Heart left ventricle (tissue), 13 donors: ENCODE measurements at regions not wholly inside any gene's neighbourhood (a gene's known extent, or its start where the extent isn't known, plus 50 kb on each side); places are given as distances from the start of the nearest gene placed in this dataset.

Experiments used
- POLR2A ChIP-seq, 2 donors: fragments of 450-650 bp; IDR thresholded peaks; one replicate each; pipeline ENCODE4 v1.6.1; 2017; ENCODE audit warnings: antibody characterized with exemption in 2 of 2, mild to moderate bottlenecking in 2 of 2, moderate library complexity in 2 of 2
- TF ChIP-seq, protein P1 (sequence below), 12 donors: fragments of 200-600 bp; sonication (generic) in 4 of 12; IDR thresholded peaks; one replicate each; pipeline versions ENCODE4 v1.5.0 to v1.8.0; 2018 to 2022; ENCODE audit warnings: antibody characterized with exemption in 12 of 12, mild to moderate bottlenecking in 5 of 12
- donor health status: ischemic (EF 13 %, LVEDD 7.1; RV severe dilation, severe dysfunction).
- donor health status: DM: no; HTN: yes; CAD: no.
- donor health status: DM: no; HTN: no; CAD: no.
- donor health status: ischemic (EF 25% LVEDD 6.9; RV normal size, moderate dysfunction).
- donor health status: ischemic (EF 25% LVEDD 5.7; RV mildly dilated, moderate dysfunction).
- donor health status: ischemic (EF 35%, LVEDD 5.7; RV mildly dilated, moderate dysfunction).
- donor health status: nonischemic (EF 11% LVEDD 7.7; RV severe dilation, severe dysfunction).
- donor health status: DM: yes; HTN: yes; CAD: no.
- donor health status: PGD.
- donor health status: ischemic (EF 29% LVEDD 5.4; RV normal size, mild dysfunction).
- donor health status: nonischemic (EF 23%, LVEDD 6.1; RV moderate dilation, normal function).

DNA sequence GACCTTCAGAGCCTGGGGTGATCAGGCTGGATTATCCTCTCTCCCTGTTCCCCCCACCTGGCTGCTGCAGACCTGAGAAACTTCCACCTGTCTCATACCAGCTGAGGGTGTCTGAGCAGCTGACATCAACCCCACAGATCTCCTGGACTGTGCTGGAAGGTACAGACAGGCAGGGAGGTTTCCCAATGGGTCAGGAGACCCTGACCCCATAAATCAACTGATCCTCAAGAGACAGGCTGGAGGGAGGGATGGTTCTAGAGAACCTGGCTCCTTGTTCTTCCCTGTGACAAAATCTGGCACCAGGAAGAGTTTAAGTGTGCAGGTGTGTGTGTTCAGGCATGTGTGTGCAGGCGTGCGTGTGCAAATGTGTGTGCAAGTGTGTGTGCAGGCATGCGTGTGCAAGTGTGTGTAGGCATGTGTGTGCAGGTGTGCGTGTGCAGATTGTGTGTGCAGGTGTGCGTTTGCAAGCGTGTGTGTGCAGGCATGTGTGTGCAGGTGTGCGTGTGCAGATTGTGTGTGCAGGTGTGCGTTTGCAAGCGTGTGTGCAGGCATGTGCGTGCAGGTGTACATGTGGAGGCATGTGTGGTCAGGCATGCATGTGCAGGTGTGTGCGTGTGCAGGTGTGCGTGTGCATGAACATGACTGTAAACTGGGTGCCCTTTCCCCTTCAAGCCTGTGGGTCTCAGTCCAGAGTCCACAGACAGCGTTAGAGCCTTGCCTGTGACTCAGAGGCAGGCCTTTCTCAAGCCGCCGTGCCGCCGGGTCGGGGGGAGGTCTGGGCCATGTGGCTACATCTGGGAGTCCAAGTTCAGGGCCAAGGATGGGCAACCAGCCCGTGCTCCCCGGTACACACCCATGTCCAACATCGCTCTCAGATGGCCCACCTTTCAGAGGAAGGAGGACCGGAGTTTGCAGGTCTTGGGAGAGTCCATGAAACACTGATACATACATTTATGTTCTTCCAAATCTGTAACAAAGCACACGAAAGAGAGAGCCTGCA is 50.1 kb upstream of the ELN start:
- no peak for TF ChIP-seq POLR2A (IDR thresholded peaks at IDR 0.05)
- TF ChIP-seq, protein P1, sequence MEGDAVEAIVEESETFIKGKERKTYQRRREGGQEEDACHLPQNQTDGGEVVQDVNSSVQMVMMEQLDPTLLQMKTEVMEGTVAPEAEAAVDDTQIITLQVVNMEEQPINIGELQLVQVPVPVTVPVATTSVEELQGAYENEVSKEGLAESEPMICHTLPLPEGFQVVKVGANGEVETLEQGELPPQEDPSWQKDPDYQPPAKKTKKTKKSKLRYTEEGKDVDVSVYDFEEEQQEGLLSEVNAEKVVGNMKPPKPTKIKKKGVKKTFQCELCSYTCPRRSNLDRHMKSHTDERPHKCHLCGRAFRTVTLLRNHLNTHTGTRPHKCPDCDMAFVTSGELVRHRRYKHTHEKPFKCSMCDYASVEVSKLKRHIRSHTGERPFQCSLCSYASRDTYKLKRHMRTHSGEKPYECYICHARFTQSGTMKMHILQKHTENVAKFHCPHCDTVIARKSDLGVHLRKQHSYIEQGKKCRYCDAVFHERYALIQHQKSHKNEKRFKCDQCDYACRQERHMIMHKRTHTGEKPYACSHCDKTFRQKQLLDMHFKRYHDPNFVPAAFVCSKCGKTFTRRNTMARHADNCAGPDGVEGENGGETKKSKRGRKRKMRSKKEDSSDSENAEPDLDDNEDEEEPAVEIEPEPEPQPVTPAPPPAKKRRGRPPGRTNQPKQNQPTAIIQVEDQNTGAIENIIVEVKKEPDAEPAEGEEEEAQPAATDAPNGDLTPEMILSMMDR (IDR thresholded peaks at IDR 0.05) = no peak
